ENCODE measurements at regions not wholly inside any gene's neighbourhood (a gene's known extent, or its start where the extent isn't known, plus 50 kb on each side); places are given as distances from the start of the nearest gene placed in this dataset.

GRCh38 chr6:113668641-113669408, 188.3 kb upstream of the MARCKS start:
- TF ChIP-seq CTCF (conservative IDR thresholded peaks at IDR 0.05): no peak
- TF ChIP-seq ZFX (IDR thresholded peaks at IDR 0.05): no peak

Measured in C4-2B (cell line).